HAP-1 (cell line): ENCODE measurements at regions not wholly inside any gene's neighbourhood (a gene's known extent, or its start where the extent isn't known, plus 50 kb on each side); places are given as distances from the start of the nearest gene placed in this dataset.
A peak's percentile ranks its signal among the peaks of the same experiment; 100 is the strongest.

Source experiments
- DNase-seq, 2 experiments: peaks; one replicate each; pipeline ENCODE4 v3.0.0-alpha.2; 2016 to 2020; ENCODE audit warnings: low spot score in 2 of 2
- H3K27me3 ChIP-seq: fragments of 250-450 bp; sonication (Bioruptor Pico); 2 replicates; pipeline ENCODE4 v1.5.1; 2020; ENCODE audit warnings: low read depth, mild to moderate bottlenecking, moderate library complexity
- H3K36me3 ChIP-seq: fragments of 250-450 bp; sonication (Bioruptor Pico); replicated peaks from 2 replicates; pipeline ENCODE4 v1.5.1; 2020; ENCODE audit warnings: mild to moderate bottlenecking
- H3K4me1 ChIP-seq: fragments of 250-450 bp; sonication (Bioruptor Pico); 2 replicates; pipeline ENCODE4 v1.5.1; 2020; ENCODE audit warnings: mild to moderate bottlenecking
- H3K4me3 ChIP-seq: fragments of 250-450 bp; sonication (Bioruptor Pico); 2 replicates; pipeline ENCODE4 v1.5.1; 2020; ENCODE audit warnings: mild to moderate bottlenecking, moderate library complexity
- H3K9me3 ChIP-seq: fragments of 250-450 bp; sonication (Bioruptor Pico); 2 replicates; pipeline ENCODE4 v1.5.1; 2020; ENCODE audit warnings: mild to moderate bottlenecking, moderate library complexity
- in situ Hi-C: fragments of 300-500 bp; cut with MboI; formaldehyde crosslinking; loops from 3 replicates; pipeline ENCODE4 v1.14.3; 2020; ENCODE audit warnings: low sequenced_read_pairs, inconsistent platforms, mixed read lengths

GRCh38 chr9:106441283-106441682 lies 421.7 kb upstream of the ZNF462 start:
- in situ Hi-C loops, result no loop called here
- no peaks in the 10 kb centered on the region for H3K27me3 ChIP-seq
- no peak for DNase-seq

GRCh38 chr9:106443520-106443919 lies 419.4 kb upstream of the ZNF462 start:
- no peak for DNase-seq
- Histone ChIP-seq H3K4me1 (peaks cover 8% of the 10 kb centered on the region), H3K27me3 (no peaks in the 10 kb centered on the region), H3K36me3 (no peaks in the 10 kb centered on the region), H3K4me3 (no peak overlapping the region), H3K9me3 (no peaks in the 10 kb centered on the region)
- in situ Hi-C loops, result no loop called here

More at GRCh38 chr9:106441283-106441682, 421.7 kb upstream of the ZNF462 start:
- Histone ChIP-seq H3K9me3 (no peaks in the 10 kb centered on the region), H3K36me3 (no peaks in the 10 kb centered on the region), H3K4me1 (peaks cover 8% of the 10 kb centered on the region), H3K4me3 (no peak overlapping the region)

- DNase-seq, result no peak
- H3K4me3 ChIP-seq, result no peak overlapping the region
- no peaks in the 10 kb centered on the region for H3K9me3 ChIP-seq
- H3K27me3 ChIP-seq, result no peaks in the 10 kb centered on the region
- H3K4me1 ChIP-seq, result peaks cover 8% of the 10 kb centered on the region
- H3K36me3 ChIP-seq, result no peaks in the 10 kb centered on the region
- in situ Hi-C loops, result no loop called here
These were observed 417.9 kb upstream of the ZNF462 start for GRCh38 chr9:106445107-106445506.

- H3K4me1 ChIP-seq, result no peaks in the 10 kb centered on the region
- DNase-seq, result no peak
- no peaks in the 10 kb centered on the region for H3K9me3 ChIP-seq
- in situ Hi-C loops, result no loop called here
- H3K36me3 ChIP-seq, result no peaks in the 10 kb centered on the region
- no peaks in the 10 kb centered on the region for H3K27me3 ChIP-seq
- H3K4me3 ChIP-seq, result no peak overlapping the region
These were observed 413.5 kb upstream of the ZNF462 start for GRCh38 chr9:106449336-106449927.

GRCh38 chr9:106450549-106450948 lies 412.4 kb upstream of the ZNF462 start:
- Histone ChIP-seq H3K9me3 (no peaks in the 10 kb centered on the region), H3K4me1 (no peaks in the 10 kb centered on the region), H3K36me3 (no peaks in the 10 kb centered on the region), H3K27me3 (no peaks in the 10 kb centered on the region), H3K4me3 (no peak overlapping the region)
- DNase-seq, result no peak
- in situ Hi-C loops, result no loop called here

GRCh38 chr9:106451223-106451622 lies 411.7 kb upstream of the ZNF462 start:
- H3K4me3 ChIP-seq, result no peak overlapping the region
- H3K4me1 ChIP-seq, result no peaks in the 10 kb centered on the region
- DNase-seq, result no peak
- no peaks in the 10 kb centered on the region for H3K9me3 ChIP-seq
- no peaks in the 10 kb centered on the region for H3K36me3 ChIP-seq
- H3K27me3 ChIP-seq, result no peaks in the 10 kb centered on the region
- in situ Hi-C loops, result no loop called here

GRCh38 chr9:106456581-106456980 lies 406.4 kb upstream of the ZNF462 start:
- DNase-seq, result no peak
- H3K9me3 ChIP-seq, result no peaks in the 10 kb centered on the region; the same call in 1 of the 2 replicates
- H3K4me1 ChIP-seq, result no peaks in the 10 kb centered on the region; the same call in 1 of the 2 replicates
- no peaks in the 10 kb centered on the region for H3K36me3 ChIP-seq
- no peak overlapping the region for H3K4me3 ChIP-seq
- no peaks in the 10 kb centered on the region for H3K27me3 ChIP-seq
- in situ Hi-C loops, result no loop called here

GRCh38 chr9:106467113-106467864 lies 395.7 kb upstream of the ZNF462 start:
- Histone ChIP-seq H3K27me3 (no peaks in the 10 kb centered on the region), H3K9me3 (no peaks in the 10 kb centered on the region), H3K4me3 (no peak overlapping the region), H3K36me3 (no peaks in the 10 kb centered on the region), H3K4me1 (no peaks in the 10 kb centered on the region)
- in situ Hi-C loops, result no loop called here
- DNase-seq, result peak in 1 of 2 experiments; percentile 22

GRCh38 chr9:106467865-106468164 lies 395.2 kb upstream of the ZNF462 start:
- no peak overlapping the region for H3K4me3 ChIP-seq
- DNase-seq, result no peak
- H3K4me1 ChIP-seq, result no peaks in the 10 kb centered on the region
- no peaks in the 10 kb centered on the region for H3K27me3 ChIP-seq
- H3K36me3 ChIP-seq, result no peaks in the 10 kb centered on the region
- H3K9me3 ChIP-seq, result no peaks in the 10 kb centered on the region
- in situ Hi-C loops, result no loop called here

GRCh38 chr9:106468431-106468830 lies 394.5 kb upstream of the ZNF462 start:
- Histone ChIP-seq H3K4me1 (no peaks in the 10 kb centered on the region), H3K27me3 (no peaks in the 10 kb centered on the region), H3K36me3 (no peaks in the 10 kb centered on the region), H3K4me3 (no peak overlapping the region), H3K9me3 (no peaks in the 10 kb centered on the region)
- no peak for DNase-seq
- in situ Hi-C loops, result no loop called here

GRCh38 chr9:106478312-106478711 lies 384.7 kb upstream of the ZNF462 start:
- H3K9me3 ChIP-seq, result no peaks in the 10 kb centered on the region
- in situ Hi-C loops, result no loop called here
- no peak for DNase-seq
- no peaks in the 10 kb centered on the region for H3K27me3 ChIP-seq
- H3K4me1 ChIP-seq, result no peaks in the 10 kb centered on the region
- no peak overlapping the region for H3K4me3 ChIP-seq
- no peaks in the 10 kb centered on the region; the same call in 1 of the 2 replicates for H3K36me3 ChIP-seq

GRCh38 chr9:106478727-106479126 lies 384.2 kb upstream of the ZNF462 start:
- H3K36me3 ChIP-seq, result no peaks in the 10 kb centered on the region; the same call in 1 of the 2 replicates
- no peaks in the 10 kb centered on the region for H3K27me3 ChIP-seq
- H3K4me3 ChIP-seq, result no peak overlapping the region
- no peaks in the 10 kb centered on the region for H3K4me1 ChIP-seq
- DNase-seq, result no peak
- H3K9me3 ChIP-seq, result no peaks in the 10 kb centered on the region
- in situ Hi-C loops, result no loop called here

GRCh38 chr9:106479679-106480078 lies 383.3 kb upstream of the ZNF462 start:
- Histone ChIP-seq H3K4me3 (no peak overlapping the region), H3K9me3 (no peaks in the 10 kb centered on the region), H3K4me1 (no peaks in the 10 kb centered on the region), H3K36me3 (no peaks in the 10 kb centered on the region; the same call in 1 of the 2 replicates), H3K27me3 (no peaks in the 10 kb centered on the region)
- DNase-seq, result no peak
- in situ Hi-C loops, result no loop called here

- Histone ChIP-seq H3K4me1 (no peaks in the 10 kb centered on the region), H3K36me3 (no peaks in the 10 kb centered on the region; the same call in 1 of the 2 replicates), H3K4me3 (no peak overlapping the region), H3K9me3 (no peaks in the 10 kb centered on the region), H3K27me3 (no peaks in the 10 kb centered on the region)
- no peak for DNase-seq
- in situ Hi-C loops, result no loop called here
These were observed 381.9 kb upstream of the ZNF462 start for GRCh38 chr9:106481013-106481609.
